ENCODE measurements at regions not wholly inside any gene's neighbourhood (a gene's known extent, or its start where the extent isn't known, plus 50 kb on each side); places are given as distances from the start of the nearest gene placed in this dataset.

DNA sequence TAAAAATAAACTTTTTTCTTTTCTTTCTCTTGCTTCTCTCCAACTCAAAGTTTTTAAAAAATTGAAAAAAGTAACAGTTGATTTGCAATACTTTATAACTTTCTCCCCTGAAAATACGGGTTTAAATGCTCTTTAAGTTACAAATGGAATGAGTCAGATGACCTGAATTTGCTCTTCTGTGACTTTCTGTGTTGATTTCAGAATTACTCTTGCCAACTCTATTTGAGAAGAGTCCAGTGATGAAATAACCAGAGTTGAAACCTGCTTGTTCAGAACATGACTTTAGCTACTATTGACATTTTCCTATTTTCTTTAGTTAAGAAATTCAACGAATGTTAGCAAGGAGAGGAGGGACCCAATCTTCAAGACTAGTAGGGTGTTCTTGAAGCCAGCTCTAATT is 146.1 kb upstream of the ZSWIM2 start:
- TF ChIP-seq ZNF274 (IDR thresholded peaks at IDR 0.05; ENCODE audit: low read depth, low read length) = no peak
- no peak for TF ChIP-seq YY1 (IDR thresholded peaks at IDR 0.05; ENCODE audit: insufficient read depth, insufficient read length)

Measured in NT2/D1 (cell line).